ENCODE measurements at regions not wholly inside any gene's neighbourhood (a gene's known extent, or its start where the extent isn't known, plus 50 kb on each side); places are given as distances from the start of the nearest gene placed in this dataset.

- H3K27ac Mint-ChIP-seq (ENCODE audit: unreplicated experiment), result no peak overlapping the region
- no peaks in the 10 kb centered on the region for H3K27me3 Mint-ChIP-seq (ENCODE audit: low read depth)
- no peaks in the 10 kb centered on the region for H3K4me1 Mint-ChIP-seq
- TF ChIP-seq CTCF (conservative IDR thresholded peaks at IDR 0.05), result no peak
- H3K36me3 Mint-ChIP-seq (ENCODE audit: low read depth), result no peaks in the 10 kb centered on the region
- H3K9me3 Mint-ChIP-seq, result no peaks in the 10 kb centered on the region
- DNase-seq (ENCODE audit: low read depth, low spot score), result no peak
- H3K4me3 Mint-ChIP-seq, result no peak overlapping the region
These were observed 856.9 kb upstream of the SEL1L start for GRCh38 chr14:82390586-82390985.

- no peaks in the 10 kb centered on the region for H3K4me1 Mint-ChIP-seq
- H3K27me3 Mint-ChIP-seq (ENCODE audit: low read depth), result no peaks in the 10 kb centered on the region
- no peak for TF ChIP-seq CTCF (conservative IDR thresholded peaks at IDR 0.05)
- H3K9me3 Mint-ChIP-seq, result no peaks in the 10 kb centered on the region
- H3K36me3 Mint-ChIP-seq (ENCODE audit: low read depth), result no peaks in the 10 kb centered on the region
- DNase-seq (ENCODE audit: low read depth, low spot score), result no peak
- H3K4me3 Mint-ChIP-seq, result no peak overlapping the region
- H3K27ac Mint-ChIP-seq (ENCODE audit: unreplicated experiment), result no peak overlapping the region
These were observed 861.3 kb upstream of the SEL1L start for GRCh38 chr14:82394916-82395315.

GRCh38 chr14:82398256-82398655 lies 864.6 kb upstream of the SEL1L start:
- no peaks in the 10 kb centered on the region for H3K36me3 Mint-ChIP-seq (ENCODE audit: low read depth)
- H3K4me3 Mint-ChIP-seq, result no peak overlapping the region
- H3K27ac Mint-ChIP-seq (ENCODE audit: unreplicated experiment), result no peak overlapping the region
- DNase-seq (ENCODE audit: low read depth, low spot score), result no peak
- no peaks in the 10 kb centered on the region for H3K9me3 Mint-ChIP-seq
- TF ChIP-seq CTCF (conservative IDR thresholded peaks at IDR 0.05), result no peak
- H3K4me1 Mint-ChIP-seq, result no peaks in the 10 kb centered on the region
- no peaks in the 10 kb centered on the region for H3K27me3 Mint-ChIP-seq (ENCODE audit: low read depth)

- no peak overlapping the region for H3K4me3 Mint-ChIP-seq
- no peaks in the 10 kb centered on the region for H3K4me1 Mint-ChIP-seq
- H3K9me3 Mint-ChIP-seq, result no peaks in the 10 kb centered on the region
- H3K36me3 Mint-ChIP-seq (ENCODE audit: low read depth), result no peaks in the 10 kb centered on the region
- no peak for TF ChIP-seq CTCF (conservative IDR thresholded peaks at IDR 0.05)
- no peak for DNase-seq (ENCODE audit: low read depth, low spot score)
- no peaks in the 10 kb centered on the region for H3K27me3 Mint-ChIP-seq (ENCODE audit: low read depth)
- no peak overlapping the region for H3K27ac Mint-ChIP-seq (ENCODE audit: unreplicated experiment)
These were observed 870.3 kb upstream of the SEL1L start for GRCh38 chr14:82403987-82404386.

GRCh38 chr14:82410064-82410463 lies 876.4 kb upstream of the SEL1L start:
- no peak for DNase-seq (ENCODE audit: low read depth, low spot score)
- no peak overlapping the region for H3K4me3 Mint-ChIP-seq
- no peak overlapping the region for H3K27ac Mint-ChIP-seq (ENCODE audit: unreplicated experiment)
- no peaks in the 10 kb centered on the region for H3K36me3 Mint-ChIP-seq (ENCODE audit: low read depth)
- no peak for TF ChIP-seq CTCF (conservative IDR thresholded peaks at IDR 0.05)
- no peaks in the 10 kb centered on the region for H3K9me3 Mint-ChIP-seq
- H3K4me1 Mint-ChIP-seq, result no peaks in the 10 kb centered on the region
- H3K27me3 Mint-ChIP-seq (ENCODE audit: low read depth), result no peaks in the 10 kb centered on the region

- no peak for DNase-seq (ENCODE audit: low read depth, low spot score)
- no peak for TF ChIP-seq CTCF (conservative IDR thresholded peaks at IDR 0.05)
- Mint-ChIP-seq H3K9me3 (no peaks in the 10 kb centered on the region), H3K36me3 (ENCODE audit: low read depth) (no peaks in the 10 kb centered on the region), H3K27me3 (ENCODE audit: low read depth) (no peaks in the 10 kb centered on the region), H3K4me3 (no peak overlapping the region), H3K27ac (ENCODE audit: unreplicated experiment) (no peak overlapping the region), H3K4me1 (no peaks in the 10 kb centered on the region)
These were observed 877.6 kb upstream of the SEL1L start for GRCh38 chr14:82411298-82411697.
